ENCODE measurements at regions not wholly inside any gene's neighbourhood (a gene's known extent, or its start where the extent isn't known, plus 50 kb on each side); places are given as distances from the start of the nearest gene placed in this dataset.

DNA sequence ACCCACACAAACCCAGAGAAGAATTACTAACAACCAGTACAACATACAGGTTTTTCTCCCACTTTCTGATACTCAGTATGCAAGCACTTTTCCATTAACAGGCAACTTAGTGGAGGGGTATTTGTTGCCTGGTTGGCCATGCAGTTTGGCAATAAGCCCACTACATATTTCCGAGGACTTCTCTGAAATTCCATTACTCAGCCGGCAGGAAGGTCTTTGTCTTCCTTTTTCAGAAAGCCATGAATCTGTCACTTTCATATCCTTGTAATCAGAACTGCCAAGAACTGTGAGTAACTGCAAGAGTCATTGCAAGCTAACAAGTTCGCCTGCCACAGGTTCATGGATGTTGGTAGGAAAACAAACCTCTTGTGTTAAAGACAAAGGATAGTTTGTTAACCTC, 422.3 kb upstream of the ROBO1 start:
- no peak overlapping the region for H3K4me2 ChIP-seq (ENCODE audit: insufficient read depth, low read length)
- ChIA-PET CTCF (ENCODE audit: low intra/inter-chr PET ratio) (no interaction called here), POLR2A (interaction anchor here (0.6 kb wide), 1 partner anchor 34 kb away, joined by 3 read pairs; no protein-coding TSS in a partner anchor)
- ATAC-seq (no peak), DNase-seq (ENCODE audit: extremely low read depth in 1 of 4, low spot score in 3 of 4) (no peak), FAIRE-seq (no peak)
- H3K9ac ChIP-seq (ENCODE audit: insufficient read depth in 1 of 2, low read depth in 2 of 2, low read length in 2 of 2) = no peak overlapping the region
- intact Hi-C loops (cut with micrococcal nuclease) (no loop called here), in situ Hi-C loops (cut with MboI) (no loop called here)
- BruUV-seq (replicated peaks) = no TSS peak
- no peaks in the 10 kb centered on the region for H4K20me1 ChIP-seq (replicated peaks; ENCODE audit: control insufficient read depth, insufficient read depth, low read length)
- WGBS (ENCODE audit: insufficient coverage, low coverage, missing lambda C conversion rate) = 0% methylated on average over 3 of the region's 3 CpGs
- no peak overlapping the region for H3K4me3 ChIP-seq
- no peaks in the 10 kb centered on the region for H3K9me1 ChIP-seq (ENCODE audit: control insufficient read depth, insufficient read depth, low read length)
- H3K27me3 ChIP-seq (ENCODE audit: control insufficient read depth in 2 of 2, insufficient read depth in 2 of 2, low read length in 2 of 2) = no peaks in the 10 kb centered on the region
- no peaks in the 10 kb centered on the region for H3K79me2 ChIP-seq (ENCODE audit: control insufficient read depth, insufficient read depth, low read length)
- TF ChIP-seq, protein P1, sequence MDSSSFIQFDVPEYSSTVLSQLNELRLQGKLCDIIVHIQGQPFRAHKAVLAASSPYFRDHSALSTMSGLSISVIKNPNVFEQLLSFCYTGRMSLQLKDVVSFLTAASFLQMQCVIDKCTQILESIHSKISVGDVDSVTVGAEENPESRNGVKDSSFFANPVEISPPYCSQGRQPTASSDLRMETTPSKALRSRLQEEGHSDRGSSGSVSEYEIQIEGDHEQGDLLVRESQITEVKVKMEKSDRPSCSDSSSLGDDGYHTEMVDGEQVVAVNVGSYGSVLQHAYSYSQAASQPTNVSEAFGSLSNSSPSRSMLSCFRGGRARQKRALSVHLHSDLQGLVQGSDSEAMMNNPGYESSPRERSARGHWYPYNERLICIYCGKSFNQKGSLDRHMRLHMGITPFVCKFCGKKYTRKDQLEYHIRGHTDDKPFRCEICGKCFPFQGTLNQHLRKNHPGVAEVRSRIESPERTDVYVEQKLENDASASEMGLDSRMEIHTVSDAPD (CRISPR knock-in tag; IDR thresholded peaks at IDR 0.05) = no peak
- TF ChIP-seq HMGN3 (IDR thresholded peaks at IDR 0.05; ENCODE audit: borderline replicate concordance, extremely low read depth, insufficient read length, low read depth, low read length) (no peak), ZNF445 (CRISPR knock-in tag; IDR thresholded peaks at IDR 0.05; ENCODE audit: low read depth) (no peak), POLR2AphosphoS5 (IDR thresholded peaks at IDR 0.05; ENCODE audit: control insufficient read depth, insufficient read depth, low read depth, low read length) (no peak), KDM4B (IDR thresholded peaks at IDR 0.05; ENCODE audit: borderline replicate concordance in 2 of 2, low read depth in 1 of 2) (no peak), ZNF644 (tag; IDR thresholded peaks at IDR 0.05; ENCODE audit: low read depth) (no peak), RBM15 (IDR thresholded peaks at IDR 0.05; ENCODE audit: insufficient read depth, low read length) (no peak), C11orf30 (IDR thresholded peaks at IDR 0.05; ENCODE audit: low read depth) (no peak), NR4A1 (CRISPR knock-in tag; IDR thresholded peaks at IDR 0.05) (no peak), NR4A1 (tag; IDR thresholded peaks at IDR 0.05) (no peak)
- TF ChIP-seq, protein P2, sequence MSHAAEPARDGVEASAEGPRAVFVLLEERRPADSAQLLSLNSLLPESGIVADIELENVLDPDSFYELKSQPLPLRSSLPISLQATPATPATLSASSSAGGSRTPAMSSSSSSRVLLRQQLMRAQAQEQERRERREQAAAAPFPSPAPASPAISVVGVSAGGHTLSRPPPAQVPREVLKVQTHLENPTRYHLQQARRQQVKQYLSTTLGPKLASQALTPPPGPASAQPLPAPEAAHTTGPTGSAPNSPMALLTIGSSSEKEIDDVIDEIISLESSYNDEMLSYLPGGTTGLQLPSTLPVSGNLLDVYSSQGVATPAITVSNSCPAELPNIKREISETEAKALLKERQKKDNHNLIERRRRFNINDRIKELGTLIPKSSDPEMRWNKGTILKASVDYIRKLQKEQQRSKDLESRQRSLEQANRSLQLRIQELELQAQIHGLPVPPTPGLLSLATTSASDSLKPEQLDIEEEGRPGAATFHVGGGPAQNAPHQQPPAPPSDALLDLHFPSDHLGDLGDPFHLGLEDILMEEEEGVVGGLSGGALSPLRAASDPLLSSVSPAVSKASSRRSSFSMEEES (CRISPR knock-in tag; IDR thresholded peaks at IDR 0.05) = no peak
- TF ChIP-seq, protein P3, sequence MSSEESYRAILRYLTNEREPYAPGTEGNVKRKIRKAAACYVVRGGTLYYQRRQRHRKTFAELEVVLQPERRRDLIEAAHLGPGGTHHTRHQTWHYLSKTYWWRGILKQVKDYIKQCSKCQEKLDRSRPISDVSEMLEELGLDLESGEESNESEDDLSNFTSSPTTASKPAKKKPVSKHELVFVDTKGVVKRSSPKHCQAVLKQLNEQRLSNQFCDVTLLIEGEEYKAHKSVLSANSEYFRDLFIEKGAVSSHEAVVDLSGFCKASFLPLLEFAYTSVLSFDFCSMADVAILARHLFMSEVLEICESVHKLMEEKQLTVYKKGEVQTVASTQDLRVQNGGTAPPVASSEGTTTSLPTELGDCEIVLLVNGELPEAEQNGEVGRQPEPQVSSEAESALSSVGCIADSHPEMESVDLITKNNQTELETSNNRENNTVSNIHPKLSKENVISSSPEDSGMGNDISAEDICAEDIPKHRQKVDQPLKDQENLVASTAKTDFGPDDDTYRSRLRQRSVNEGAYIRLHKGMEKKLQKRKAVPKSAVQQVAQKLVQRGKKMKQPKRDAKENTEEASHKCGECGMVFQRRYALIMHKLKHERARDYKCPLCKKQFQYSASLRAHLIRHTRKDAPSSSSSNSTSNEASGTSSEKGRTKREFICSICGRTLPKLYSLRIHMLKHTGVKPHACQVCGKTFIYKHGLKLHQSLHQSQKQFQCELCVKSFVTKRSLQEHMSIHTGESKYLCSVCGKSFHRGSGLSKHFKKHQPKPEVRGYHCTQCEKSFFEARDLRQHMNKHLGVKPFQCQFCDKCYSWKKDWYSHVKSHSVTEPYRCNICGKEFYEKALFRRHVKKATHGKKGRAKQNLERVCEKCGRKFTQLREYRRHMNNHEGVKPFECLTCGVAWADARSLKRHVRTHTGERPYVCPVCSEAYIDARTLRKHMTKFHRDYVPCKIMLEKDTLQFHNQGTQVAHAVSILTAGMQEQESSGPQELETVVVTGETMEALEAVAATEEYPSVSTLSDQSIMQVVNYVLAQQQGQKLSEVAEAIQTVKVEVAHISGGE (CRISPR knock-in tag; IDR thresholded peaks at IDR 0.05) = no peak
- TF ChIP-seq, protein P4, sequence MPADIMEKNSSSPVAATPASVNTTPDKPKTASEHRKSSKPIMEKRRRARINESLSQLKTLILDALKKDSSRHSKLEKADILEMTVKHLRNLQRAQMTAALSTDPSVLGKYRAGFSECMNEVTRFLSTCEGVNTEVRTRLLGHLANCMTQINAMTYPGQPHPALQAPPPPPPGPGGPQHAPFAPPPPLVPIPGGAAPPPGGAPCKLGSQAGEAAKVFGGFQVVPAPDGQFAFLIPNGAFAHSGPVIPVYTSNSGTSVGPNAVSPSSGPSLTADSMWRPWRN (IDR thresholded peaks at IDR 0.05; ENCODE audit: low read depth) = no peak
- H2AFZ ChIP-seq (ENCODE audit: low read depth, low read length) = no peak overlapping the region
- H3K9me3 ChIP-seq (replicated peaks; ENCODE audit: control insufficient read depth, insufficient read depth, low read depth, low read length) = no peaks in the 10 kb centered on the region
- no peak overlapping the region for H3K27ac ChIP-seq (ENCODE audit: extremely low read depth, low read depth, low read length)
- H3K4me1 ChIP-seq (replicated peaks in 1 of 2; ENCODE audit: control insufficient read depth in 2 of 2, insufficient read depth in 2 of 2, low read length in 2 of 2) = no peaks in the 10 kb centered on the region
- H3K36me3 ChIP-seq (ENCODE audit: control insufficient read depth, insufficient read depth, low read length) = no peaks in the 10 kb centered on the region

Measured in K562 (cell line).